ENCODE measurements at regions not wholly inside any gene's neighbourhood (a gene's known extent, or its start where the extent isn't known, plus 50 kb on each side); places are given as distances from the start of the nearest gene placed in this dataset.
"Not testable (repeated sequence)": the region's sequence is repeated elsewhere in the genome, so short reads cannot be mapped to it uniquely, and the experiment has no call there.

GRCh38 chr16:21334188-21335146 lies 56.4 kb upstream of the CRYM start:
- TF ChIP-seq POLR2AphosphoS5 (IDR thresholded peaks at IDR 0.05; ENCODE audit: low read depth, low read length); CTCF (IDR thresholded peaks at IDR 0.05); EP300 (IDR thresholded peaks at IDR 0.05; ENCODE audit: borderline replicate concordance in 1 of 2, low read depth in 1 of 2, low read length in 1 of 2); REST (IDR thresholded peaks at IDR 0.05; ENCODE audit: low read depth, low read length); JUND (IDR thresholded peaks at IDR 0.05); SIN3A (IDR thresholded peaks at IDR 0.05; ENCODE audit: borderline replicate concordance, low read depth, low read length); NRF1 (IDR thresholded peaks at IDR 0.05; ENCODE audit: low read depth, low read length); RAD21 (IDR thresholded peaks at IDR 0.05; ENCODE audit: low read length); MXI1 (IDR thresholded peaks at IDR 0.05; ENCODE audit: low read depth, low read length): not testable (repeated sequence)

All from SK-N-SH (cell line).